ENCODE measurements at regions not wholly inside any gene's neighbourhood (a gene's known extent, or its start where the extent isn't known, plus 50 kb on each side); places are given as distances from the start of the nearest gene placed in this dataset.

DNA sequence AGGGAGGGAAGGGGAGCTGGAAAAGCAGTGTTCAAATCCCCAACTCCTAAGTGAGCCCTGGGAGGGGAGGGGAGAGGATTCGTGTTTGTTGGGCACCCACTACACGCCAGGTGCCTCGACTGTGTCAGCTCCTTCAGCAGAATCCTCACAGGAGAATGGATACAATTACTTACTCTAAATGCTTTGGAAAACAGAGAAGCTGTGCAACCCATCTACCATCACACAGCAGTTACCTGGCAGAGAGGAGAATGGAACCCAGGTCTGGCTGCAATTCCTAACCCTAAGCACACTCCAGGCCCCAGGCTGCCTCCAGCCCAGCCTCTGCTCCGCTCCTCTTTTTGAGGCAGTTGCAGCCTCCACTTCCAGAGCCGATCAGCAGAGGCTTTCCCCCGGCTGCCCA is 86.4 kb upstream of the PTPN1 start:
- DNase-seq (ENCODE audit: low read depth in 2 of 2) = no peak

DNA sequence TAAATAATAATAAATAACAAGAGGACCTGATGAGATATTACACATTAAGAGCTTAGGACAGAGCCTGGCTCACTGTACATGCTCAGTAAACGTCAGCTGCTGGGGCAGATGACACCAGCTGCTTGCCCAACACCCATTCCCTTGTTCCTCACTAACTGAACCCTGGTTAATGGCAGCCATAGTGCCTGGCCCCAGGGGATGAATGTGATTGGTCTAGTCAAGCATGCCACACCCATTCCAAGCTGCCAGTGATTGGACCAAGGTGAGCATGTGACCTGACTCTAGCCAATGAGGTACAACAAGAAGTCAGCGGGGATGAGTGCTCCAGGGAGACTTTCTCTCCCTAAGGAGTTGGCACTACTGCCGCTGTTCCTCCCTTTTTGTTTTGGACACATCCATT is 85.1 kb upstream of the PTPN1 start:
- DNase-seq (ENCODE audit: low read depth in 2 of 2) = no peak

DNA sequence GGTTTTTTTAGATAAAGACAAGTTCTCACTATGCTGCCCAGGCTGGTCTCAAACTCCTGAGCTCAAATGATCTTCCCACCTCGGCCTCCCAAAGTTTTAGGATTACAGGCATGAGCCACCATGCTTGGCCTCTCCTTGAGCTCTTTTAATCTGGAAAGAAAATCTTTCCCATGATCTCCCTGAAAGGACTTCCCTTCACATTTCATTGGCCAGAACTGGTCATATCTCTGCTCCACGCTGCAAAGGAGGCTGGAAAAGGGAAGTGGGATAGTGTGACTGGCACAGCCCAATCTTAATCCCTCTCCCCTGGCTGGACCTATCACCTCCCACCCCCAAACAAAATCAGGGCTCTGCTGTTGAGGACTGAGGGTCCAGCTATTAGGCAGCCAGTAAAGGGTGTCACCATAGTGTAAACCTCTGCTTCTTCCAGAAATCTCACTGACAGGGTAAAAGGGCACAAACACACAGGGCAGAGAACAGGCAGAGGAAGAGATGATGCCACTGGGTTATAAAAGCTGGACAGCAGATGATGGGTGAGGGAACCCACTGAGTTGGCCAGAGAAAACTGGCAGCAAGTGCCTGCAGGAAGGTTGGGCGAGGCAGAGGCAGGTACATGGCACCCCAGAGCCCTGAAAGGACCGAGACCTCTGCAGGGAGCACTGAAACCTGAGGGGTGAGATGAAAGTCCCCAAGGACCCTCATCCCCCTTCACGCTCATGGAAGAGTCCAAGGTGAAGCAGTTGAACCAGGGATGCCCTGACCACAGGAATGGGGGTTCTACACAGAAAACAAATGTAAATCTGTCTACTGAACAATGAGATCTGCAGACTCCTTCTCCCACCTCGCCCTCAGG is 83.1 kb upstream of the PTPN1 start:
- DNase-seq (ENCODE audit: low read depth in 2 of 2) = no peak

DNA sequence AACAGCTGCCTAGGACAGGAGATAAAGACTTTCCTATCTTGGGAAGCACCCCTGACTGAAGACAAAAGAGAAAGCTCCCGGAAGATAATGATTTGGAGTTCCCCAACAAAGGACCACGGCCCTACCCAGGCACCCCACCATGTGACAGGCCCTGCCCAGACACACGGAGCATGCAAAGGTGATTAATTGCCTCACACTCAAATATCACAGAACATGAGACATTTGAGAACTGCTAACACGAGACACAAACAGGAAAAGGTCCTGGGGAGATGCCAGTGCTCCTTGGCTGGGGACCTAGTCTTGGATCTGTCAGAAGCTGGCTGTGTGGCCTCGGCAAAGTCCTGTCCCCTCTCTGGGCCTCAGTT is 82.5 kb upstream of the PTPN1 start:
- no peak for DNase-seq (ENCODE audit: low read depth in 2 of 2)

DNA sequence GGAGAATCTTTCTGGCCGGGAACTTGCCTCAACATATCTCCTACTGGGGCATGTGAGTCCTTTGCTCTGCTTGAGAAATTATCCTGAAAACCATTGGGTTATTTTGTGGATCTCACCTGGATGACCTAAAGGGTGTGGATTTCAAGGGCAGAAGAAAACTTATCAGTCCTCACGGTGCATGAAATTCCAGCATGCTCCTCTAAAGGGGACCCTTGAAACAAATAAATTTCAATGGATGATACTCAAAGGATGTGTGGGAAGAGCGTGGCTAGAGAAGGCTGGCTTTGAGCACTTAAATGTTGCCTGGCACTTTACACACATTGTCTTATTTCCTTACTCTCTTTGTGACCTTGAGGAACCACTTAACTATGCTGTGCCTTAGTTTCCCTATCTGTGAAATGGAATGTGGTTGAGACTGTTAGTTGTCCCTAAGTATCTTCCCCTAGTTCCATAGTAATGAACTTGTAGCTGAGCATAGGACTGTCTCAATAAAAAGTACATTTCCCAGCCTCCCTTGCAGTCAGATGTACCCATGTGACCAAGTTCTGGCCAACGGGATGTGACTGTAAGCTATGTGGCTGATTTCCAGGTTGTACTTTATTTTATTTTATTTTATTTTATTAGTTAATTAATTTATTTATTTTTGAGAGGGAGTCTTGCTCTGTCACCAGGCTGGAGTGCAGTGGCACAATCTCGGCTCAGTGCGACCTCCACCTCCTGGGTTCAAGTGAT is 81.9 kb upstream of the PTPN1 start:
- DNase-seq (ENCODE audit: low read depth in 2 of 2) = no peak

DNA sequence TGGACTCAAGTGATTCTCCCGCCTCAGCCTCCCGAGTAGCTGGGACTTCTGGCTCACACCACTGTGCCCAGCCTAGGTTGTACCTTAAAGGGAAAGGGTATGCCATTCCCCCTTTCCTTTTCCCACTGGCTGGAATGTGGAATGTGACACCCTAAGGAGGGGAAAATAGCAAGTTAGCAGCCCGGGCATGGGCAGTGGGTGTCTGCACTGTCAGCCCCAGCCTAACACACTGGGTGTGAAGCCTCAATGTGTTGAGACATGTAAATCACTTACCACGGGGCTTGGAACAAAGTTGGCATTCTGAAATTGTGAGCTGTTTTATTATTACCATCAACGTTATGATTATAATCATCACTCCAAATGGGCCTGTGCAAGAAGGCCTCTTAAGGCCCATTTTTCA is 80.8 kb upstream of the PTPN1 start:
- no peak for DNase-seq (ENCODE audit: low read depth in 2 of 2)

DNA sequence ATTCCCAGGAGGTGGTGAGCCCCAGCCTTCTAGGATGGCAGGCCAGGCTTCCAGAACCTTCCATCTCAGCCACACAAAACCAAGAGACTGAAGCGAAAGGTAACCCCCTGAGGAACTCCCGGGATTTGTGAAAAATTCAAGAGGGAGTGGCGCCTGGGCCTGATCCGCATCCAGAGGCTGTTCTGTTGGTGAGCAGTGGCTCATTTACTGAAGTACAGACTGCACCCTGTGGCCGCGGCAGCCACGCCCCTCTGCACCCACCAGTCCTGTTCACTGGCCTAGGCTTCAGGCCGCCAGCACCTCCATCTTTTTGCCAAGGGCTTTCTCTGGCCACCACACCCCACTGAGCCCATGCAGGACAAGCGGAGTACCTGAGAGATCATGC is 79.1 kb upstream of the PTPN1 start:
- no peak for DNase-seq (ENCODE audit: low read depth in 2 of 2)

DNA sequence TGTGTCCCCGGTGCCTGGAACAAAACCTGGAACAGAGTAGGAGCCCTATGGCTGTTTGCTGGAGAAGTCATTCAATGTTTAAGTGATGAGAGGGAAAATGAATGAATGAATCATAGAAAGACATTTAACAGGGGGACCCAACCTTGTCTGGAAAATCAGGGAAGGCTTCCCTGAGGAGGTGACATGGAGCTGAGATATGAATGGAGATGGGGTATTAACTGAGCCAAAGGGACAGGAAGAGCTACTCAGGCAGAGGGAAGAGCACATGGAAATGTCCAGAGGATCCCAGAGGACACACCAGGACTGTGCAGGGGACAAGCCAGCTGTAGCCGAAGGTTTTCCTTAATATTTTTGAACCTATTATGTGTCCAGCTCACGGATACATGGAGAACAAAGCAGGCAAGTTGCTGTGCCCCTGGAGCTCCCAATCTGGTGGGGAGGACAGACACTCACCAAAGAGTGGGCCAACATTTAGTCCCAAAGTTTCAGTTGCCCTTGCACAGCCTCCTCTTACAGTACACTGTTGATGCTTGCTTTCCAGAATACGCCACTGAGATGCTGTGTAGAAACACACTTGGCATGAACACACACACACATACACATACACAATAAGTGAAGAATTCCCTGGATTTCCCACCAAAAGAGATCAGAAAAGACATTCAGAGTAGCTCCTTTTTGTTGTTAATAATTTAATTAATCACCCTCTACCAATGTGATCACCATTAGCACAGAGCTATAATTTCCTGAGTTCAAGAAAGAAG is 77.0 kb upstream of the PTPN1 start:
- DNase-seq (ENCODE audit: low read depth in 2 of 2) = no peak

DNA sequence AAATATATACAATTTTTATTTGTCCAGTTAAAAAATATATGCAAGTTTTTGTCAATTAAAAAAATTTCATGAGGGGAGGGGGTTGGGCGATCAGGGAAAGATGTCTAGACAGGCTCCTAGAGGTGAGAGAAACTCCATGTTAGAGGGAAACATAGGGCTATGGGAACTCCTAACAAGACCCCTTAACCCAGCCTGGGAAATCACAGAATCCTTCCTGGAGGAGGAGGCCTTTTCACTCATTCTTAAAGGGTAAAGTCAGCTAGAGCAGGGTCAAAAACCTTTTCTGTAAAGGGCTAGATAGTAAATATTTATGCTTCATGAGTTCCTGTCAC is 75.9 kb upstream of the PTPN1 start:
- no peak for DNase-seq (ENCODE audit: low read depth in 2 of 2)

DNA sequence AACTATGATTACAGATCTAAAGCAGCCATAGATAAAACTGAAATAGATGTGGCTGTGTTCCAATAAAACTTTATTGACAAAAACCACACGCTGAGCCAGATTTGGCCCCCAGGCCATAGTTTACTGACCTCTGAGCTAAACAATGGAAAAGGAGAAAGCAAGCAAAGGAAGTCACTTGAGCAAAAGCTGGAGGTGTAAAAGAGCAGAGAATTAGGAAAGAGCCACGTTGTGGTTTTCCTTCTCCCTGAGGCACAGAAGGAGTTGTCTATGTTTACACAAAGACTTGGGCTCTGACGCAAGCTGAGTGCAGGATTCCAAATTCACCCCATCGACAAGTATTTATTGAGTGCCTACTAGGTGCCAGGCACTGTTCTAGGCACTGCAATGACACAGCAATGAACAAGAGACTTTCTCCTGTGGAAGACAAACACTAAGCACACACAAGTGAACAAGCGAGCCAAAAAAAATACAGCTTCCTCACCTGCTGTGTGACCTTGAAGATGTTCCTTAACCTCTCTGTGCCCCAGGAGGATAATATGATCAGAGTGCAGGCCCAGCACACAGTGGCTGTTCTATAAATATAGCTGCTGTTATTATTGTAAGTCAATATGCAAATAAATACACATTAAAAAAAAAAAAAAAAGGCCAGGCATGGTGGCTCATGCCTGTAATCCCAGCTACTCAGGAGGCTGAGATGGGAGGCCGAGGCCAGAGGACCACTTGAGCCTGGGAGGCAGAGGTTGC is 75.4 kb upstream of the PTPN1 start:
- DNase-seq (ENCODE audit: low read depth in 2 of 2) = no peak

DNA sequence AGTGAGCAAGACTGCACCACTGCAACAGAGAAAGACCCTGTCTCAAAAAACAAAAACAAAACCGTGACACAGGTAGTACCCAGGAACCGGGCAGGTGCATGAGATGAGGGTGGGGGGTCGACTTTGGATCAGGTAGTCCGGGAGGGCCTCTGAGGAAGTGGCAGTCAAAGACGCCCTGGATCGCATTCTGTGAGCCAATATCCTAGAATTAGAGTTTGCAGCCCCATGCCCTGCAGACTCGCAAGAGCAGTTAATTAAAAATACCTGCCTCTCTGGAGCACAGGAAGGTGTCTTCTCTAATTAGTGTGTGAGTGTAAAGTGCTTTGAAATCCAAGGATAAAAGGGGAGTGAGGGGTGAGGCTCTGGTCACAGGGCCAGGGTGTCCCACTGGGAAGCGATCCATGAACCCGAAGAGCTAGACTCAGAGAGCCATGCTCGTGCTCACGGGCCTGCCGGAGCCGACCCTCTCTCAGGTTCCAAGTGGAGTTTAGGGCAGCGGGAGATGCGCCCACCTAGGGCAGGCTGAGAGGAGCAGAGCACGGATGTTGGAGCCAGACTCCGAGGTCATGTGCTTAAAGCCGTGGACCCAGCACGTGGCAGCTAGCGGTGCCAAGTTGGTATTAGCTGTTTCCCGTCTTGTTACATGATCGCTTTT is 74.7 kb upstream of the PTPN1 start:
- no peak for DNase-seq (ENCODE audit: low read depth in 2 of 2)

DNA sequence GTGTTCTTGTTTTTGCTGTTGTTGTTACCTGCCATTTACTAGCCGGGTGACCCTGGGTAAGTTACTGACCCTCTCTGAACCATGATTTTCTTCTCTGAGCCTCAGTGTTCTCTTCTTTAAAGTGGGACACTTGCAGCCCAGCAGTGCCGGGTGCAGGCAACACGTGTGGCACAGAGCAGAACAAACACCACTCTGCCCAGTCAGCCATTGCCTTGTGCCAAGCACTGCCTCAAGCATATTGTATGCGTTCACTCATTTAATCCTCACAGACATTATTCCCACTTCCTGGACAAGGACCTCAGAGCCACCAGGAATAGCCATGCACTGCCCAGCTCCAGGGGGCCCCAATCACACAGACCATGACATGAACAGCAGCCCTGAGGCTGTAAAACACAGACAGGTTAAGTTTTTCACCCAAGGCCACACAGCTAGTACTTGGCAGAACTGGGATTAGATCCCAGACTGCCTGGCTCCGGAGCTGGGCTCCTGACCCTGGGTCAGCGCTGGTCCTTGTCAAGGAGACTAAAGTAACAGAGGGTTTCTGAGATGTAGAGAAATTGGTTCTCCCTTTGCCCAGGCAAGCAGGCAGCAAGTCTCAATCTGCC is 74.0 kb upstream of the PTPN1 start:
- no peak for DNase-seq (ENCODE audit: low read depth in 2 of 2)

DNA sequence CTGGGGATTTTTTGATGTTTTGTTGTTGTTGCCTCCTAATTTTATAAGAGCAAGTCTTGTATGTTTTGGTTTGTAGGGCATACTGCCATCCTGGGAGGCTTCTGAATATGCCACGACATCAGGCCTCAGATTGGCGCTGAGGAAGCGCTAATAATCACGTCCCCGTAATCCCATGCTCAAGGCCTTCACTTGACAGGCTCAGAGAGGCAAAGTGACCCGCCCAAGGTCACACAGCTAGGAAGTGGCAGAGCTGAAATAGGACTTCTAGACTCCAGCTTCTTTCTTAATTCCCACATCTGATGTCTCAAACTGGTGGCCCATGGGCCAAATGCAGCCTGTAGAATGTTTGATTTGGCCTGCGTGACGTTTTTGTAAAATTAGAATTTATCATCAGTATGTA is 73.5 kb upstream of the PTPN1 start:
- DNase-seq (ENCODE audit: low read depth in 2 of 2) = no peak

DNA sequence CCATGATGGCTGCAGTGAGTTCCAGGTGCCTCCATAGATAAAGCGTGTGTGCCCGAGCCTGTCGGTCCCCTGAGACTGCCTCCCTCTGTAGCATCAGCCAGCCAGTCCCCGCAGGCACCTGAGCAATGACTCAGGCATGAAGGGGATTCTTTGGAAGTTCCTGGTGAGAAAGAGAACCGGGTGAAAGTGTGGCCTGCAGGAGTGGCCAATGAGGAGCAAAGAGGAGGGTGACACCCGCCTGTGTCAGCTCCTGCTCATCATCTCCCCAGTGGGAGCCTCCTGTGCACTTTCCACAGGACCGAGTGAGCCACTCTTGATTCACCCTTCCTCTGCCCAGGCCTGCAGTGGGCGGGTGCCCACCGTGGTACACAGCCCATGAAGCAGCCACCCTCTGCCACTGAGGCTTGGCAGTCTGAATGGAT is 71.2 kb upstream of the PTPN1 start:
- DNase-seq (ENCODE audit: low read depth in 2 of 2) = no peak

DNA sequence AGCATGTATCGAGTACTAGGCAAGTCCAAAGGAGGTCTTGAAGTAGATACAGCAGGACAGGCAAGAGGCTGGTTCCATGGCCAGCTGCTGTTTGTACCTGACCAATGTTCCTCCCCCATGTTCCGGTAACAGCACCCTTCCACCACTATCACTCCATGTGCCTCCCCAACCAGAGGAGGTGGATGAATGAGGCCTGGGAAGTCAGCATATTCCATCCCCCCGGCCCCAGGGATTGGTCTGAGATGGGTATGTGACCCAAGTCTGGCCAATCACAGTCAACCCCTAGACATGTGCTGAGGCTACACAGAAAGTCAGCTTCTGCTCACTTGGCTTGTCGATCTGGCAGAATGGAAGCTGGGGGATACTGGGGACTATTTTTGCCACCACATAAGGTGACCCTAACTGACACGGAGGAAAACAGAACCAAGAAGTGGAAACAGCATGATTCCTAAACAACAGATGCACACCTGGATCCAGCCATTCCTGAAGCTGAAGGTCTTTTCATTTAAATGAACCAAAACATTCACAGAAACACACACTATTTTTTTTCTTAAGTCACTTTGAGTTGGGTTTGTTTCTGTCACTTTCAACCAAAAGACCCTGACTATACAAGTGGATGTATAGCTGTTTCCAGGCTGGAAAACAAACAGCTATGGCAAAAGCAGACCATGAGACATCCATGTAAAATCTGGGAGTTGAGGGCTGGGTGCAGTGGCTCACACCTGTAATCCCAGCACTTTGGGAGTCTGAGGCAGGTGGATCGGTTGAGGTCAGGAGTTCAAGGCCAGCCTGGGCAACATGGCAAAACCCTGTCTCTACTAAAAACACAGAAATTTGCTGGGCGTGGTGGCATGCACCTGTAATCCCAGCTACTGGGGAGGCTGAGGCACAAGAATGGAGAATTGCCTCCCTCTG is 70.4 kb upstream of the PTPN1 start:
- no peak for DNase-seq (ENCODE audit: low read depth in 2 of 2)

DNA sequence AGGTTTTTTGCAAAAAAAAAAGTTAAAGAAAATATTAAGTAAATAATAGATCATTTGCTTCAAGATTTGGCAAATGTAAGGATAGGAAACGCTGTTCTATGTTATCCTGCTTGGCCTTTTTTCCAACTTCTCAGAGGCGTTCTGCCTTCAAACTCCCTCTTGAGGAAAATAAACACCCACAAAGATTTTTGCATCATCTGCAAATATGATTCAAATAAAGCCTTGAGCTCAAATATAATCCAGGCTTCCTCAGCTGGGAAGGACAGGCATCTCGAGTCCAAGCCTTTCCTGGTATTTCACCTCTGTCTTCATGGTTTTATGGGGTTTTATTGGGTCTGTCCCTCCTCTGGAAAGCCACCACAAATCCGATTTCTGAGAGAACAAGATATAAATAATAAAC is 67.7 kb upstream of the PTPN1 start:
- no peak for DNase-seq (ENCODE audit: low read depth in 2 of 2)

DNA sequence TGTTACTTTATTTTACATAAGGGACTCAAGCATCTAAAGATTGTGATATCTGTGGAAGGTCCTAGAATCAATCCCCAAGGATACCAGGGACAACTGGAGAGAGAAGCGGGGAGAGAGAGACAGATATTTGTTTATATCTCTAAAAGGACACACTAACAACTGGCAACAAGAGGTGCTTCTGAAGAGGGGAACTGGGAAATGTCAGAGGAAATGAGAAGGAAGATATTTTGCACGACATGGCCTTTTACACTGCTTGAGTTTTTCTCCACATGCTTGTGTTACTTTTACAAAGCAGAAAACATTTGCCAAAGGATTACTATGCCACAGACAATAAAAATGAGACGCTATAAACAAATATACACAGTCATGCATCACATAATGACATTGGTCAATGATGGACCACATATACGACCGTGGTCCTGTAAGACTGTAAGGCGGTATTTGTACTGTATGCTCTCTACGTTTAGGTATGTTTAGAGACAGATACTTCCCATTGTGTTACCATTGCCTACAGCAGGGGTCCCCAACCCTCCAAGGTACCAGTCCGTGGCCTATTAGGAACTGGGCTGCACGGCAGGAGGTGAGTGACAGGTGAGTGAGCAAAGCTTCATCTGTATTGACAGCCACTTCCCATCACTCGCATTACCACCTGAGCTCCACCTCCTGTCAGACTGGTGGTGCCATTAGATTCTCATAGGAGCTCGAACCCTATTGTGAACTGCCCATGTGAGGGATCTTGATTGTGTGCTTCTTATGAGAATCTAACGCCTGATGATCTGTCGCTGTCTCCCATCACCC is 64.6 kb upstream of the PTPN1 start:
- DNase-seq (ENCODE audit: low read depth in 2 of 2) = no peak

DNA sequence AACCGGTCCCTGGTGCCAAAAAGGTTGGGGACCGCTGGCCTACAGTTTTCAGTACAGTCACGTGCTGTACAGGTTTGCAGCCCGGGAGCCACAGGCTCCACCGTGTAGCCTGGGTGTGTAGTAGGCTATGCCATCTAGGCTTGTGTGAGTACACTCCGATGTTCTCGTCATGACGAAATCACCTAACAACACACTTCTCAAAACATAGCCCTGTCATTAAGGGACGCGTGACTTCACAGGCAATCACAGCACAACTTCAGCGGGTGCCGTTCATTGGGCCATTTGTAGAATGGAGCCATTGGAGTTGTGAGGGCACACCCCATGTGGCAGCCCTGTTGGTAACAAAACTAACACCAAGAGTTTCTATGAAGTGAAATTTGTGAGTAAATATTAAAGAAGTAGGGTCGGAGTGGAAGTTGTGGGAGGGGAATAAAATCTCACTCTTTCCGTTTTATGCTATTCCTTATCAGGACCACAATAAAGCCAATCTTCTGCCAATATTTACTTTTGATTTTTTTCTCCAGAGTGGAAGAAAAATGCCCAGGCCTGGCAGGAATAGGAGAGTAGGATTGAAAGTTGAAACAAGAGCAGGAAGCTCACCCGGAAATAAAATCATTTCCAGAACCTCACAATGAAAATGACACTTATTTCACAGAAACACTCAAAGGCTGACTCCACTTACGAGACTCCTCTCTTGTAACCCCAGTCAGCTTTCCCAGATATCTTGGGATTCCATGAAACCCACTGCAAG is 63.7 kb upstream of the PTPN1 start:
- DNase-seq (ENCODE audit: low read depth in 2 of 2) = no peak

Measured in stimulated activated CD8-positive, alpha-beta memory T cell treated with anti-CD3 and anti-CD28 coated beads, Interleukin-7, amount 100 ng/mL, for 4 hours (primary cell).